ENCODE measurements at regions not wholly inside any gene's neighbourhood (a gene's known extent, or its start where the extent isn't known, plus 50 kb on each side); places are given as distances from the start of the nearest gene placed in this dataset.

DNA sequence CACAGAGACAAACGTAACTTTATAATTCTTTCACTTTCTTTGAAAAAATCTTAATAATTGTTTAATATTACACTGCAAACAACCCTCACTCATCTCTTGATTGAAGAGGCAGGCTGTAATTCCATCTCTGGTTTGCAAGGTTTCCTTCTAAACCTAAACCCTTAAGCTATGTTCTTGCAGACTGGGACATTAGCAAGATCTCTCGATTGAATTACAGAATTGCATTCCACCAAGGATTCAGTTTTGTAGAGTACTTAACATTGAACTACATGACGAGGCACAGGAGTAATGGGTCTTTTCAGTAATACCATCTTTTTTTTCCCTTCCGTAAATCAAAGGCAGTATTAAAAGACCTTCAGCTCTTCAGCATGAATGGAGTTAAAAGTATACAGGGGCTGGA is 111.6 kb upstream of the EEF1E1 start:
- no peak for DNase-seq

DNA sequence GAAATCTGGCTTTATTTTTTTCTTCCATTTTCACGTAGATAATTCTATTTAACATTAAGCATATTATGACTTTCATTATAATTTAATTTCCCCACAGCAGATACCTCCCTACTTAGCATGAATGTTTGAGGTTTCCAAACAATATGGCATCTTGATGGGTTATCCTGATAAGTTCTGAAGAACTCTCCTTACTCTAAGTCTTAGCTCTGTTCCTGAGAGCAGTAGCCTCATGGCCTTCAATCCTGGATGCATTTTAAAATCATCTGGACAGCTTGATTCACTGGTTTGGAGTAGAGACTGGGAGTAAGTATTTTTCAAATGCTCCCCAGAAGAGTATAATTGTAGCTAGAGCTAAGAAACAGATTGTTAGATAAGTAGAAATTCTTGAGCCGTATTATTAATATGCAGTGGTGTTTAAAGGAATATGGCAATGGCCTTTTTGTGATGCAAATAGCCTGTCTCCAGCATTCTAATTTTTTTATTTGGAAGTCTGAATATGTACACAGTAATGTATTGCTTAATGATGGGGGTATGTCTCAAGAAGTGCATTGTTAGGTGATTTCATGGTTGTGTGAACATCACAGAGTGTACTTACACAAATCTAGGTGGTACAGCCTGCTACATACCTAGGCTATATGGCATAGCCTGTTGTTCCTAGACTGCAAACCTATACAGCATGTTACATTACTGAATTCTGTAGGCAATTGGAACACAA is 110.5 kb upstream of the EEF1E1 start:
- DNase-seq, result no peak

DNA sequence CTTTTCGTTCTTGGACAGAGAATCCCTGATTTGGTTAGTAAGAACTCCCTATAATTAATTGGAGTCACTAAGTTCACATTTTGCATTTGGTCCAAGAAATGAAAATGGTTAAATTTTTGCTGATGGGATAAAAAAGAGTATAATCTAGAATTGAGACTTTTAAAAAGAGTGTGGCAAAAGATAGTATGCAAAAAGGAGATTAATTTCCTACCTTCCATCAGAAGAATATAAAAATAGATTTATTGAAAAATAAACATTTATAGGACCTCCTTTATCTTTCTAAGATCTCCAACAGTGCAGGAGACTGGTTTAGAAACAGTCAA is 105.5 kb upstream of the EEF1E1 start:
- no peak for DNase-seq

DNA sequence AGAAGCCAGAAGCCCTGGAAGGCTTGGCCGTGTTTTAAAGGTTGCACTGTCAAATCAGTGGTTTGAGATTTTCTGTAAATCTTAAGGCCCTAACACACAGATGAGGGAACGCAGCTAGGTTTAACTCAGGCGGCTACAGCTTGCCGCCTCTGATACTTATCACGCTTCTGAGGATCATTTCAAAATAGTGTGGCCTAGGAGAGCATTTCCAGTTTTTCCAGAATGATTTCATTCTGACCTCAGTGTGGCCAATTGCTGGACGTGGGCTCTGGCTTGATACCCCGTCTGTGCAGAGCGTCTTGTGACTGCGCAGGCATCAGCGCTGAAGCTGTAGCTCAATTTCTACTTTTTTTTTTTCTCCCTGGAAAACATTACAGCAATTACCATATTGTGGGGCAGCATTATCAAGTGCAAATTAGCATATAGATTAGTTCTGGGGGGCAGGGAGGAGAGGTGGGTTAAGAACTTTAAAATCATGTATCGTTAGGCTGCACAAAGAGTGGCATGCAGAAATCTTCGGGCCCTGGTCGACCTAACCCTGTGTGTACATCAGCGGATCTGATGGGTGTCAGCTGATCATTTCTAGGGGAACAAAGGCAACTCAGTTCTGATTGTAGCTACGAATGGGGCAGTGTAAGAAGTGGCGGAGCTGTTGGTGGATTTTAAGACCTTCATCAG is 105.0 kb upstream of the EEF1E1 start:
- no peak for DNase-seq

DNA sequence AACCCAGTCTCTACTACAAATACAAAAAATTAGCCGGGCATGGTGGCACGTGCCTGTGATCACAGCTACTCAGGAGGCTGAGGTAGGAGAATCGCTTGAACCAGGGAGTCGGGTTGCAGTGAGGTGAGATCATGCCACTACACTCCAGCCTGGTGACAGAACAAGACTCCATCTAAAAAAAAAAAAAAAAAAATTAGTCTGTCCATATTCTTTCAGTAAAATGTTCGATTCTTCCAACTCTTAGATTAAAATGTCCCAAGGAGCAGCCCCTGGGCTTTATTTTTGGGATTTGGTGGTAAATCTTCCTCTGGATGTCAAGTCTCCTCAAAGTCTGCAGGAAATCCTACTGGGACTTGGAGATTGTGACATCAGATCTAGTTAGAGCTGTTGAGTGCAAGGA is 101.0 kb upstream of the EEF1E1 start:
- no peak for DNase-seq

DNA sequence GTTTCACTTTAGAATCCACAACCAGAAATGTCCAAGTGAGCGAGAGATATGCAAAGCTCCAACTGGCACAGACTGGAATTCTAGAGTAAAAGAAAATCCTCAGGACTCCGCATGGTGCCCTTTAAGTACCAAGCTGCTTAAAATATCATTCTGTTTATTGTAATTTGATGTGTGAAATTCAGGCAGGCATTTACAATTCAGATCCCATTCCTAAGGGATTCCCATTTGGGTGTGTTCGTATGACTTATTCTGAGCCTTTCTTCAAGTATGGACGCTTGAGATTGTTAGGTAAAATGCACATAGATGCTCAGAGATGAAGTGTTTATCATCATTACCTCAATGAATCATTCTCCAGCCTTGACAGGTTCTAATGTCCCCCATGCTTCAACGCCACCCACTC is 99.3 kb upstream of the EEF1E1 start:
- DNase-seq, result no peak

DNA sequence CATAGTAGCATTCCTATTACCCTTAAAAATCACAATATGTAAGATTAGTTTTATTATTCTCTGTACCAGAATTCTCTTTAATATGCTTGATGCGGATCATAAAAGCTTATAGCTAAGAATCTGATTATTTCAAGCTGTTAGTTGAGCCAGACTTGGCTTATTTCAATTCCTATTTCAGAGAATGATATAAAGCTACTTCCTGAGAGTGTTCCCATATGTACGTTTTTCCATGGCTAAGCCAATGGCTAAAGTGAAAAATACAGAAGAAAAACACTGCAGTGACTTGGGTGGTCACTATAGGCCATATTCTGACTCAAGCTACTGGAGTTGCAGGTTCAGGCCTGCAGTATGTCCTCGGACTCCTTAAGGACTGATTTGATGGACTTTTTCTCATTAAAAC is 97.9 kb upstream of the EEF1E1 start:
- DNase-seq, result no peak

DNA sequence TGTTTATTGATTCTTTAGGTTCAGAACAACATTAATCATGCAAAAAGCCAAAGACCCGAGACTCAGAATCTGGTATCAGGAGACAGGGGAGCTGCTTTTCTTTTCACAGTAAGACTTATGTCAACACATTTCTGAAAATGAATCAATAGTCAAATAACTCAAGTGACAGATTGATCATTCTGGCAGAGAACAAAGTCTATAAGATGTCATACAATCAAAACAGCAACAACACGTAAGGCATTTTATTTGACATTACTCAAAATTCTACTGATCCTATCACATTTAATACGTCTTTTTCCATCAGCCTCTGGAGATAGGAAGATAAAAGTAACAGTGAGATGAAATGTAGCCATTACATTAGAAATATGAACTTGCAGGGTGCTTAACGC is 93.4 kb upstream of the EEF1E1 start:
- DNase-seq, result no peak

DNA sequence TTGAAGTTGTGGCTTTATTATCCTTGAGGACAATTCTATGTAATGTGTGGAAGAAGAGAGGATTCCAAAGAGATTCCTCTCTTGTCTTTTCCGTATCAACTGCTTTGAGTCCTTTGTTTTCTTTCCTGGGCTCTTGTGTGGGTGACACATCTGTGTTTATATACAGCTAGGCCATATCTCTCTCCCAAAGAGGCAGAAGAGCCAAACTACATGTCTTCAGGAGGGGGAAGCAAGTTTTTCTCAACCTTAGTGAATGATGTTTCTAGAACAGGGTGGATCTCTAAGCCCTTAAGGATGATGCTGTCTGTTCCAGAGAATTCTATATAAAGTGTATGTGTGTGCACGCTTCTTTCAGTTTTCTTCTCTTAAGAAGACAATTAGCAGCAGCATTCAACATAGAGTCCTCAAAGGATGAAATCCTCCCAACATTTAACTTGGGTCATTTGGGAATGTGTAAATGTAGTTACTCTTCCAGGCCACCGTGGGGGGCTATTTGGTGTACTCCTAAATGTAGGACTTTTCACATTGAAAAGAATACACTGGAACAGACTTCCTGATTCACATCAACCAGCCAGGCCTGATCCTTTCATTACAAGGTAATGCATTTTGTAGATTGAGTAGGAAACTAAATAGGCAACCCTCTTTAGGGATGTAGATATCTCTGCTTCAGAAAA is 92.8 kb upstream of the EEF1E1 start:
- no peak for DNase-seq

DNA sequence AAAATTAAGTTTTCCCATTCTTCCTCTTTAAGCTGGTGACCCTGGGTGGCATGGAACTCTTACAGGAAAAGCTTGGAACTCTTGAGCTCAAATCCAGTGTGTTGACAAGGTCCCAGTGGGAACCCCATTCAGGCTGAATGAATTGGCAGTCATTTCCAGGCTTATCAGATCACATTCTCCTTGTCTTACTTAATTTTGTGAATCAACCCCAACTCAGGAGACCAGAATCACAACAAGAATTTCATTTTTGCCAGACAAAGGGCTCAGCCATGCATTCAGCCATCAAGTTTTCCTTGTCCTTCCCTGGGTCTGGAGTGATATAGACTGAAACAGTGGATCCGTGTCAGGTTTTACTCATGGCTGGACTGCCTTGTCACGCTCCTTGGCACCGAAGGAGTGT is 92.1 kb upstream of the EEF1E1 start:
- no peak for DNase-seq

DNA sequence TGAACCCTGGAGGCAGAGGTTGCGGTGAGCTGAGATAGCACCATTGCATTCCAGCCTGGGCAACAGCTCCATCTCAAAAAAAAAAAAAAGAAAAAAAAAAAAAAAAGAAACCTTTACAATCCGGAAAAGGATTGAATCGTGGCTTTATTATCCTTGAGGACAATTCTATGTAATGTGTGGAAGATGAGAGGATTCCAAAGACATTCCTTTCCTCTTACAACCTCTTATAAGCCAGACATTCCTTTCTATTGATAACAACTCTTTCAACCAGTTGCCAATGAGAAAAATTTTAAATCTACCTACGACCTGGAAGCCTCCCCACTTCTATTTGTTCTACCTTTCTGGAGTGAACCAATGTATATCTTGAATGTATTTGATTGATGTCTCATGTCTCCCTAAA is 91.2 kb upstream of the EEF1E1 start:
- no peak for DNase-seq

DNA sequence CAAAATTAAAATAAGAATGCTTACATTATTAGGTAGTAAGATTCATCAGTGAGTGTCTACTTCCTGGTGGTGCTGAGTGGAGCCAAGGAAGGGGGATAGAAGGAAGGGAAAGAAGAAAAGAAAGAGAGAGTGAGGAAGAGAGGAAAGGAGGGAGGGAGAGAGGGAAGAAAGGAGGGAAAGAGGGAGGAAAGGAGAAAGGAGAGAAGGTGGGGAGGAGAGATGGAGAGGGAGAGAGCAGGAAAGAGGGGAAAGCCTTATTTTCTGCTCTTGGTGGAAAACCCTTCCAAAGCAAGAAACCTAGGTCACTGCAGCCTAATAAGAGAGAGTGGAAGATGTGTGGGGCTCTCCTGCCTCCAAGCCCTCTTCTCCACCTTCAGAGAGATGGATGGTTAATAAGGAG is 90.2 kb upstream of the EEF1E1 start:
- no peak for DNase-seq

DNA sequence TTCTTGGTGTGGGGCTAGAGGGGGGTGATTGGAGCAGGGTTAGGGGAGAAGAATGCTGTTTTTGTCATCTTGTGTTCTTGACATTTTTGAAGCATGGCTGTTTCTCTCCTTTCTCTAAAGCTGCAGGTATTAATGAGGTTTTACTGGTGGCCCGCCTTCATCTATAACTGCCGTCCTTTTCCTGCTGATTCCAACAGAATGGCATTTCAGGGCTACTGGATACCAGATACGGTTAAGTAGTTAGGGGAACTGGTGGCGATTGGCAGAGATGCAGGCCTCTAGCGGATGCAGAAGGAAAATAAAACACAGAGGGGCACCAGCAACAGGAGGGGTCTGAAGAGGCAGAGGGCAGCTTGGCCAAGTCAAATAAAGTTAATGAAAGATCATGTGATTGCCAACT is 89.7 kb upstream of the EEF1E1 start:
- DNase-seq, result no peak

DNA sequence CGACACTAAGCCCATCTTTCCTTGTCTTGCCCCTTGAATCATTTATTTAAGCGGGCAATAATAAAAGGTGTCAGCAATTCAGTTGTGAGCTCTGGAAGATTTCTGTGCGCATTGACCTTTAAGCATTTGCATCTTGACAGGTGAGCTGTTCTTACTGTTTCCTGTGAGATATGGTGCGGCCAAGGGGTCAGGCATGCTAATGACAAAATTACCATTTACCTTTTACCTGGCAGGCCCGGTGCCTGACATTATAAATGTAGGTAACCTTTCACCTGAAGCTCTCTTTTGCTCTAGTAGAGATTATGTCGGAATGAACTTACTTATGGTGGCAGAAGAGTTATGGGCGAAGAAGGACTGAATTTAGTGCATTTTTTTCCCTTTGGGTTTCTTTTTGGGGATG is 89.3 kb upstream of the EEF1E1 start:
- DNase-seq, result no peak

DNA sequence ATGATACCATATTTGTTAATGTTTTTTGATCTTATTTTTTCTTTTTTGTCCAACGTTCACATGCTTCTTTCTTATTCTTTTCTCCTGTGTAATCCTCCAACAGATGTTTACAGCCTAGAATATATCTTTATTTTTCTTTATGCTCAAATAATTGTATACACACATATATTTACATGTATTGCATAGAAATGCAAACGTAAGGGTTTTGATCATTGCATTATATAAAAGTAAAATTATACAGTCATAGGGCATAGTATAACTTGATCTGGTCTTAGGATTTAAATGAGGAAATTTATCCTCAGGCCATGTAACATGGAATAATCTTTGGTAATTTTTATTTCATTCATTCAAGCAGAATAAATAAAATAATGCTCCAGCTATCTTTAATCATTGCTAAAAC is 84.9 kb upstream of the EEF1E1 start:
- DNase-seq, result no peak

DNA sequence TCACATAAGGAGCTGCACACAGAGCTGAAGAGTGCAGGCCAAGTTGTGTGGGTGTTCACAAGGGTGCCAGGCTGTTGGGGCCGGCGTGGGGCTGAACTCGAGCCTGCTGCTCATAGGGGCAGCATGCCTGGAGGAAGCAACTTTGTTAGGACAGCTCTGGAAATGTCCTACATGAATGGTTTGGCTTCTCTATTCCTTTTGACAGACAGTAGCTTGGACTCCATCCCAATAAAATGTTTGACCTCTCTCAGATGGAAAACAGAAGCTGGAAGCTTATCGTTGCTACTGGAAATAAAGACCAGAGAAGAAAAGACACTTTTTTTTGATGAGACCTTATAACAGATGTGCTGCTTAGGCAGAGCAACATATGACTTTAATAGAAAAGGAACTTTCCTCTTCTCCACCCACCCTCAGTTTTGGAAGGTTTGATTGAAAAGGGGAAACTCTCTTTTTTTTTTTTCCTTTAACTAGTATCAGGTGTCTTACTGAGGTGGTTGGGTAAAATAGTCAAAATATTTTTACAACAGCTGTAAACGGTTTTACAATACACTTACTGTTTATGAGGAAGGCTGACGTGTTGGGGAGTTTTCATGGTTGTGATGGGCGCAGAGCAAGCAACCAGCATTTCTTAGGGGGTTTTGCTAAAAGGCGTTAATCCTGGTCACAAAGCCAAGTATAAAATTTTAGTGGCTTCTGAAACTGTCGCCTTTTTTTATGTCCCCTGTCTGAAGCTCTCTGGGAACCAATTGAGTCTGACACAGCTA is 80.7 kb upstream of the EEF1E1 start:
- no peak for DNase-seq

DNA sequence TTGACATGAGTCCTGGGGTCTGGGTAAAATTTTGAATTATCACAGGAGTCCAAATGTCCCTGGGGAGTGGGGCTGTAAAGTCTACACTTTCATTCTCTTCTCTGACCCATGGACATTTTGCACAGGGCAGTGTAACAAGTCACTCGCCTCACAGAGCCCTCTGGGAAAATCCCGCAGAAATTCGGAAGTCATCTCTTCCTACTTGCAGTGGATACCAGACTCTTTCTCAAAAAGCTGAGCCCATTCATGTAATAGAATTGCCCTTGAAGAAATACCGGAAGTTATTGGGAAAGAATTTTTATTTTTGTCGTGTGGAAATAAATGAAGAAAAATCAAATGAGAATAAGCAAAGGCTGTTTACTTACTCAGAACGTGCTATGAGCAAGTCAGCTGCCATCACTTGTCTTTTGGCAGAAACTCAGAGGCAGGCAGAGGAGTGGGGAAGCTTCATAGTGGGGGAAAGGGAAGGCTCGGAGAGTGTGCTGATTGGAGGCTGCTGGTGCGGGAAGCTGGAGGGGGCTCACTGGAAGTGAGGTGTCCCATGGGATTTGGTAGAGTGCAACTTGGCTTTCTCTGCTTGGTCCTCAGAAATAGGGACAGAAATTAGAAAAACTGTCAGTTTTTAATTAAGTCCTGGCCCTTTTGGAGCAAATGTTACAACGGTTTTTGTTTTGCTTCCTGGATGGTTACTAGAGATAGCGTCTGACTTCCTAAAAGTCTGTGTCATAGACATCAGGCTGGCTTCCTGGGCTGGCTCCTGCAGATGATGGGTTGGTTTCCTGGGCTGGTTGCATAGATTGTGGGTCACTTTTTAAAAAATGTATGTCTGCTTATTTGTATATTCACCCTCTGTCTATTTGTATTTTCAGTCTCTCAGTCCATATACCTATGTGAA is 79.8 kb upstream of the EEF1E1 start:
- no peak for DNase-seq

DNA sequence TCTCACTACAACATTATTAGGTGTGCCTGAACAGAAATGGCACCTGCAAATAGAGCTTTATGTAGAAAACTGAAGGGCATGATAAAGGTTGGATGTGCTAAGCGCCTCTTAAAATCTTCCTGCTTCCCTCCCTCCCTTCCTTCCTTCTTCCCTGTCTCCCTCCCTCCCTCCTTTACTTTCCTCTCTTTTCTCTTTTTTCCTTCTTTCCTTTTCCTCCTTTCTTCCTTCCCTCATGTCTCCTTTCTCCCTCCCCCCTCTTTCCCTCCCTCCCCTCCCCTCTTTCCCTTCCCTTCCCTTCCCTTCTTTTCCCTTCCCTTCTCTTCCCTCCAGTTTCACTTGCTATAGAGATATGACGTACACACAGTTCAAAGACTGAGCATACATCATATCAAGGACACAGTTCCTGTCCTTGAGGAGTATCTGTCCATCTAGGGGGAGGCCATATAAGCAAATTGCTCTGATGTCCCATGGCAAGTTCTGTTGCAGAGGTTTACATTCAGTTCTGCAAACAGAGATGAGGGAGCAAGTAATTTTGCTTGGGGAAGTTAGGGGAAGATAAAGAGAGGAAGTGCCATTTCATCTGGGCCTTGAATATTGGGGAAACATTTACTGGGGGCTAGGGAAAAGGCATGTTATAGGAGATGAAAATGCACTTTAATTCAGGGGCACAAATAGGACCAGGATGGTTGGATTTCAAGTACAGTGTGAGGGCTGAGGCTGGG is 79.0 kb upstream of the EEF1E1 start:
- no peak for DNase-seq

DNA sequence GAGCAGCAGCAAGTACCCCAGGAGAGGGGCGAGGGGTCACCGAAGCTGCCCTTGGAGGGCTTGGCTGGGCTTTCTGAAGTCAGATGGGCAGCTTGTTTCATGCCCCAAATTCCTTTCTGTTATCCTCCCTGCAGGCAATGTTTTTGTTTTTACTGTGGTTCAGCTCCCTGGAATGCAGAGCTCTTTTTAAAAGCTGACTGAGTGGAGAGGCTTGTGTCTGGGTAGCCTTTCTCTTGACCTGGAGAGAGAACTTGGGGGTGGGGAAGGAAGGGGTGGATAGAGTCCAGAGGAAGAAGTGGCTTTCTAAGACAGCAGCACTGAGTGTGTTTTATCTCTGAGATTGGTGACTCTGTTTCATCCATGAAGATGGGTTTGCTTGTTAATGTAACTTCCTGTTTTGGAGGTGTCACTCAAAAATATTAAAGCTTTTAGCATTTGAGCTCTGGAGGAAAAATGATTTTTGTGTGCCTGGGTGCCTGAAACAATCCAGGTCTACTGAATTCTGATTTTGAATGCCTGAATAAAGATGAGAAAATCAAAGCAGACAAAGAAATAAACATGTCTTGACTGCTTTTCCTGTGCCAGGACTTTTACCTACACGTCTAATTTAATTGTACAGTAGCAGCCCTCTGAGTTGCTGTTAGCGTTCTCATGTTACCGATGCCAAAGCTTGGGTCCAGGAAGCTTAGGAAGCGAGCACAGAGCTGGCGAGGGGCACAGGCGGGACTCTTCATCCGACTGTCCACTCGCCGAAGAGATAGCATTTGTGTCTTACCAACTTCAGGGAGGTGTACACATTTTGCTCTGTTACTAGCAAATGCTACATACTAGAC is 78.2 kb upstream of the EEF1E1 start:
- DNase-seq, result no peak

DNA sequence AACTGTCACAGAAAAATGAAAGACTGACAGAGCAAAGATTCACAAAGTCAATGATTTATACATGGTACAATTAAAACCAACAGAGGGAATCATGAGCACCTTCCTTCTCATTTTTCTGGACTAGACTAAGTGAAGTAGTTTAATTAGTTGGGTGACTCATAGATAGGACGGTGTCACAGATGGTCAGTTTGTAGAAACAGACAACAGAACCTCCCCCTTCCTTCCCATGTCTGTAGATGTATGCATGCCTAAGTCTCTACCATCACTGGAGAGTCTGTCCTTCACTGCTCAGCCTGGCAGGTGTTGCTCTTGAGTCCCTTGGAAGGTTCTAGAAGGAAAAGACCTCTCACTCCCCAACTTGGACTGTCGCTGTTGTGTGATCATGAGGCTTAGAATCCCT is 75.4 kb upstream of the EEF1E1 start:
- no peak for DNase-seq

Data from bone marrow (tissue), 2 donors.